Heart left ventricle (tissue), 16 donors: ENCODE measurements at regions not wholly inside any gene's neighbourhood (a gene's known extent, or its start where the extent isn't known, plus 50 kb on each side); places are given as distances from the start of the nearest gene placed in this dataset.
"Not testable (repeated sequence)": the region's sequence is repeated elsewhere in the genome, so short reads cannot be mapped to it uniquely, and the experiment has no call there.

Source experiments
- ATAC-seq, 4 donors: fragments of 200-7000 bp; cut with Tn5 transposase; one replicate each; pipeline ENCODE4 v1.9.1; 2020 to 2022; ENCODE audit warnings: moderate library complexity in 4 of 4, mild to moderate bottlenecking in 3 of 4, moderate number of reproducible peaks in 1 of 4
- DNase-seq, 5 donors: peaks; one replicate each; pipeline ENCODE4 v3.0.0-alpha.2; 2020
- H3K27ac ChIP-seq, 12 donors: fragments of 200-600 bp; sonication (generic) in 4 of 12; one replicate each; pipeline versions ENCODE4 v1.5.0 to v1.8.0; 2016 to 2022; ENCODE audit warnings: mild to moderate bottlenecking in 2 of 12
- H3K27me3 ChIP-seq, 9 donors: fragments of 200-600 bp; sonication (generic) in 2 of 9; one replicate each; pipeline versions ENCODE4 v1.5.1 to v1.8.0; 2016 to 2022; ENCODE audit warnings: mild to moderate bottlenecking in 3 of 9
- H3K36me3 ChIP-seq, 9 donors: fragments of 200-600 bp; sonication (generic) in 2 of 9; one replicate each; pipeline versions ENCODE4 v1.5.0 to v1.8.0; 2018 to 2022; ENCODE audit warnings: mild to moderate bottlenecking in 2 of 9
- H3K4me1 ChIP-seq, 12 donors: fragments of 200-600 bp; sonication (generic) in 4 of 12; one replicate each; pipeline versions ENCODE4 v1.5.0 to v1.8.0; 2016 to 2022; ENCODE audit warnings: mild to moderate bottlenecking in 3 of 12
- H3K4me3 ChIP-seq, 12 donors: fragments of 200-600 bp; sonication (generic) in 4 of 12; one replicate each; pipeline versions ENCODE4 v1.5.0 to v1.8.0; 2017 to 2022; ENCODE audit warnings: mild to moderate bottlenecking in 9 of 12, moderate library complexity in 4 of 12
- H3K9me3 ChIP-seq, 12 donors: fragments of 200-600 bp; sonication (generic) in 4 of 12; one replicate each; pipeline versions ENCODE4 v1.5.0 to v1.8.0; 2016 to 2022; ENCODE audit warnings: mild to moderate bottlenecking in 1 of 12
- POLR2A ChIP-seq, 2 donors: fragments of 450-650 bp; IDR thresholded peaks; one replicate each; pipeline ENCODE4 v1.6.1; 2017; ENCODE audit warnings: antibody characterized with exemption in 2 of 2, mild to moderate bottlenecking in 2 of 2, moderate library complexity in 2 of 2
- WGBS, 4 donors: extraction: QIAGEN DNeasy Blood & Tissue Kit in 2 of 4; methylation state at CpG; one replicate each; pipeline versions ENCODE4 v1.1.5 to v1.1.7; 2013 to 2018; 5-methylcytosine and 5-hydroxymethylcytosine counted together
- intact Hi-C, 10 donors: fragments of 100-400 bp; cut with DNase I; formaldehyde crosslinking; loops; one replicate each; pipeline versions ENCODE4 v1.11.1 to v1.14.2; 2022
- TF ChIP-seq, protein P1 (sequence below), 12 donors: fragments of 200-600 bp; sonication (generic) in 4 of 12; IDR thresholded peaks; one replicate each; pipeline versions ENCODE4 v1.5.0 to v1.8.0; 2018 to 2022; ENCODE audit warnings: antibody characterized with exemption in 12 of 12, mild to moderate bottlenecking in 5 of 12
- donor health status: ischemic (EF 13 %, LVEDD 7.1; RV severe dilation, severe dysfunction).
- donor health status: healthy with polysubstance abuse.
- donor health status: DM: no; HTN: yes; CAD: no.
- donor health status: DM: no; HTN: no; CAD: no.
- donor health status: ischemic (EF 25% LVEDD 6.9; RV normal size, moderate dysfunction).
- donor health status: ischemic (EF 25% LVEDD 5.7; RV mildly dilated, moderate dysfunction).
- donor health status: healthy.
- donor health status: DM: yes; HTN: yes; CAD: no.
- donor health status: ischemic (EF 35%, LVEDD 5.7; RV mildly dilated, moderate dysfunction).
- donor health status: nonischemic (EF 11% LVEDD 7.7; RV severe dilation, severe dysfunction).
- donor health status: DM: yes; HTN: yes; CAD: no.
- donor health status: PGD.
- donor health status: ischemic (EF 29% LVEDD 5.4; RV normal size, mild dysfunction).
- donor health status: nonischemic (EF 23%, LVEDD 6.1; RV moderate dilation, normal function).

DNA sequence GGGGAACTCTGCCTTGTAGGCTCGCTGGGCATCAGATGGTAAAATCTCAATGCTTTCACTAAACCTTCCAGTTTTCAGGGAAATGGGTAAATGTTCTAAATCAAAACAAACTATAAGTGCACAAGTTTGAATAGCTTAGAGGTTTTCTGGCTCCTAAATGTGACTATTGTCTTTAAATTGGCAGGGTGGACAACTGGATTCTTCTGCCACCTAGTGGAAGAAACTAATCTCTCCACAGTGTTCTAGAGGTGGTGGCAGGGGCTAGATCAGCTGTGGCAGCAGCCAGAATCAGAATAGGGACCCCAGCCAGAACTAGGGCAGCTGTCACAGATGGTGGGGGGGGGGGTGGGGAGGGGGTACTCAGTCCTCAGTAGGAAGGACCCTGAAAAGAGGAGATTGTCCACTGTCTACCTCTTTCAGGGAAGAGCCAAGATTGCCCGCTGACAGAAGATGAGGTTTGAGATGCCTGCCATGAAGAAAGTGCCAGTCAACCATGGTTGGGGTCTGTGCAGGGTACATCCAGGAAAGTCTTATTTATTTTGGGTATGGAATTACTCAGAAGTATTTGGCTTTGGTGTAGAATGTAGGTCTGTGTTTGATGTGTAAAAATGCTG is 201.4 kb downstream of the CCNG2 start:
- intact Hi-C loops, result loop anchor here in 8 of 10 donors (1.0 to 10.0 kb wide), 4 partner anchors 116 to 844 kb away; no protein-coding TSS in a partner anchor
- Histone ChIP-seq H3K4me1 (no peaks in the 10 kb centered on the region), H3K4me3 (no peak overlapping the region), H3K27ac (no peak overlapping the region), H3K9me3 (no peaks in the 10 kb centered on the region), H3K27me3 (no peaks in the 10 kb centered on the region), H3K36me3 (no peaks in the 10 kb centered on the region)
- 79 to 93% (median 87%) methylated on average over 2 of the region's 2 CpGs for WGBS, 4 donors
- no peak for TF ChIP-seq POLR2A (IDR thresholded peaks at IDR 0.05)
- TF ChIP-seq, protein P1, sequence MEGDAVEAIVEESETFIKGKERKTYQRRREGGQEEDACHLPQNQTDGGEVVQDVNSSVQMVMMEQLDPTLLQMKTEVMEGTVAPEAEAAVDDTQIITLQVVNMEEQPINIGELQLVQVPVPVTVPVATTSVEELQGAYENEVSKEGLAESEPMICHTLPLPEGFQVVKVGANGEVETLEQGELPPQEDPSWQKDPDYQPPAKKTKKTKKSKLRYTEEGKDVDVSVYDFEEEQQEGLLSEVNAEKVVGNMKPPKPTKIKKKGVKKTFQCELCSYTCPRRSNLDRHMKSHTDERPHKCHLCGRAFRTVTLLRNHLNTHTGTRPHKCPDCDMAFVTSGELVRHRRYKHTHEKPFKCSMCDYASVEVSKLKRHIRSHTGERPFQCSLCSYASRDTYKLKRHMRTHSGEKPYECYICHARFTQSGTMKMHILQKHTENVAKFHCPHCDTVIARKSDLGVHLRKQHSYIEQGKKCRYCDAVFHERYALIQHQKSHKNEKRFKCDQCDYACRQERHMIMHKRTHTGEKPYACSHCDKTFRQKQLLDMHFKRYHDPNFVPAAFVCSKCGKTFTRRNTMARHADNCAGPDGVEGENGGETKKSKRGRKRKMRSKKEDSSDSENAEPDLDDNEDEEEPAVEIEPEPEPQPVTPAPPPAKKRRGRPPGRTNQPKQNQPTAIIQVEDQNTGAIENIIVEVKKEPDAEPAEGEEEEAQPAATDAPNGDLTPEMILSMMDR (IDR thresholded peaks at IDR 0.05), result peak; percentile 39 to 67 (median 54)
- DNase-seq (peak in 1 of 5 donors; percentile 11), ATAC-seq (peak in 3 of 4 donors; percentile 61 to 64 (median 63))

DNA sequence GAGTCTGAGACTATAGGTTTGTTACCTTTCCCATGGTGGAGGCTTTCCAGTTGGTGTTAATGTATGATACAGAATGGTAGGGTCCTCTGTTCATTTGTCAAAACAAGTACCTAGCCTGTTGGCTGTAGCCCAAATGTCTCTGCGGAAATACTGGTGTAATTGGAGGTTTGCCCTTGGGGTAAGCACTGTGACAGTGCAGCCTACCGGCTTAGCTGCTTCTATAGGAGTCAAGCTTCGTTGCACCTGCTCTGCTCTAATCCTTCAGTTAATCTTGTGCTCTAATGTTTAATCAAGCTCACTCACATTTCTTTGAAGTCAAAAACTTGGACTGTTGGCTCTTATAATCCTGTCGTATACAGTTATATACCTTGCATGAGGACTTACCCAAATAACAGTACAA is 203.4 kb downstream of the CCNG2 start:
- no peak for DNase-seq
- Histone ChIP-seq H3K36me3 (no peaks in the 10 kb centered on the region), H3K9me3 (no peaks in the 10 kb centered on the region), H3K27me3 (no peaks in the 10 kb centered on the region), H3K27ac (no peak overlapping the region), H3K4me1 (no peaks in the 10 kb centered on the region), H3K4me3 (no peak overlapping the region)
- intact Hi-C loops, result no loop called here
- WGBS, 4 donors, result 78 to 85% (median 81%) methylated on average over 4 of the region's 4 CpGs
- ATAC-seq, result no peak
- TF ChIP-seq, protein P1 (IDR thresholded peaks at IDR 0.05), result no peak
- no peak for TF ChIP-seq POLR2A (IDR thresholded peaks at IDR 0.05)

DNA sequence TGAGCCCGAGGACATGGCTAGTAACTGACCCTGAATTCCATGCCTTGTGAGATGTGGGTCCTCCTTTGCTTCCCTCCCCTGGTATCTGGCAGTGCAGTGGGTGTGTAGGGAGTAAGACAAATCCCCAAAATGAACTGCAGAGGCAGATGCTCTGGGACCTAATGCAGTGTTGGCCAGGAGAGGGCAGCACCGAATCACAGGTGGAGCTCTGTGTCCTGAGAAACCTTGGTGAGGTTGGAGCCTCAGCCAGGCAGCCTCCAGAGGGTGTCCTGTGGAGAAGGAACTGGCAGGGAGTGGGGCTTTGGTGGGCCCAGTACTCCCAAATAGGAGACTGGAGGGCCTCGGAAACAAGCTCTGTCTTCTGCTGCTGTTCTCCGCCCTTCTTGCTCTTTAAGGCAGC is 209.9 kb downstream of the CCNG2 start:
- intact Hi-C loops, H3K36me3 ChIP-seq, H3K4me3 ChIP-seq, DNase-seq, H3K27ac ChIP-seq, H3K9me3 ChIP-seq, H3K4me1 ChIP-seq, H3K27me3 ChIP-seq: not testable (repeated sequence)
- TF ChIP-seq, protein P1 (IDR thresholded peaks at IDR 0.05), result peak in 4 of 12 donors; percentile 12 to 27 (median 17)
- ATAC-seq, result peak; percentile 20 to 68 (median 50)
- 30 to 67% (median 64%) methylated on average over 1 to 3 of the region's 4 CpGs for WGBS, 4 donors

DNA sequence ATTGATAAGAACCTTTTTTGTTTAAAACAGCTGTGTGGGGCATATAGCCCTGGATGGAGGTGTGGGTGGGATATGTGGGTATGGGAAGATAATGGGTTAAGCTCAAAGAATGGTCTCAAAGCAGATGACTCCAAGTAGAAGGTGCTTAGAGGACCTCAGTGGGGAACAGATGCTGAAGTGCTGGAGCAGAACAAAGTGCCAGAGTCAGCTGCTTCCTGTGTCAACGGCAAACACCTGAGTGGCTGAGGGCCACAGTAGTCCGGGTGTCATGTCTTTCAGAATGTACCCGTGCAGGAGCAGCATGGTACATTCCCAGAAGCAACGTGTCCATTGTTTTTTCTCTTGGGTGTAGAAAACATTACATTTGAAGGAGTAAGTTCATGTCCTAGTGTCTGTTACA is 210.6 kb downstream of the CCNG2 start:
- Histone ChIP-seq H3K4me3 (no peak overlapping the region), H3K9me3 (peaks cover 0 to 4% (median 0%) of the 10 kb centered on the region in 12 donors), H3K4me1 (no peaks in the 10 kb centered on the region), H3K36me3 (no peaks in the 10 kb centered on the region), H3K27ac (no peak overlapping the region), H3K27me3 (peaks cover 0 to 6% (median 0%) of the 10 kb centered on the region in 9 donors)
- intact Hi-C loops, result no loop called here
- TF ChIP-seq, protein P1 (IDR thresholded peaks at IDR 0.05), result no peak
- ATAC-seq, result no peak
- WGBS, 4 donors, result 64 to 69% (median 65%) methylated on average over 4 of the region's 4 CpGs
- DNase-seq, result no peak
